ENCODE measurements at regions not wholly inside any gene's neighbourhood (a gene's known extent, or its start where the extent isn't known, plus 50 kb on each side); places are given as distances from the start of the nearest gene placed in this dataset.

- no peak for DNase-seq
- H3K27me3 ChIP-seq (ENCODE audit: low read length), result no peaks in the 10 kb centered on the region
- H3F3A ChIP-seq (ENCODE audit: low read length, unreplicated experiment), result no peaks in the 10 kb centered on the region
- H3K4me1 ChIP-seq (ENCODE audit: insufficient read depth, low read length), result peaks cover 4% of the 10 kb centered on the region; the same call in 1 of the 2 replicates
- no peaks in the 10 kb centered on the region for H3K36me3 ChIP-seq (ENCODE audit: low read depth, low read length)
- H4K20me1 ChIP-seq (ENCODE audit: low read length), result no peaks in the 10 kb centered on the region
- no peaks in the 10 kb centered on the region for H3K79me2 ChIP-seq (ENCODE audit: low read length)
- no peak for TF ChIP-seq EZH2phosphoT487 (IDR thresholded peaks at IDR 0.05; ENCODE audit: borderline replicate concordance, low read length)
- TF ChIP-seq, protein P1, sequence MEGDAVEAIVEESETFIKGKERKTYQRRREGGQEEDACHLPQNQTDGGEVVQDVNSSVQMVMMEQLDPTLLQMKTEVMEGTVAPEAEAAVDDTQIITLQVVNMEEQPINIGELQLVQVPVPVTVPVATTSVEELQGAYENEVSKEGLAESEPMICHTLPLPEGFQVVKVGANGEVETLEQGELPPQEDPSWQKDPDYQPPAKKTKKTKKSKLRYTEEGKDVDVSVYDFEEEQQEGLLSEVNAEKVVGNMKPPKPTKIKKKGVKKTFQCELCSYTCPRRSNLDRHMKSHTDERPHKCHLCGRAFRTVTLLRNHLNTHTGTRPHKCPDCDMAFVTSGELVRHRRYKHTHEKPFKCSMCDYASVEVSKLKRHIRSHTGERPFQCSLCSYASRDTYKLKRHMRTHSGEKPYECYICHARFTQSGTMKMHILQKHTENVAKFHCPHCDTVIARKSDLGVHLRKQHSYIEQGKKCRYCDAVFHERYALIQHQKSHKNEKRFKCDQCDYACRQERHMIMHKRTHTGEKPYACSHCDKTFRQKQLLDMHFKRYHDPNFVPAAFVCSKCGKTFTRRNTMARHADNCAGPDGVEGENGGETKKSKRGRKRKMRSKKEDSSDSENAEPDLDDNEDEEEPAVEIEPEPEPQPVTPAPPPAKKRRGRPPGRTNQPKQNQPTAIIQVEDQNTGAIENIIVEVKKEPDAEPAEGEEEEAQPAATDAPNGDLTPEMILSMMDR (conservative IDR thresholded peaks at IDR 0.05; ENCODE audit: low read depth, low read length), result no peak
- no peak for TF ChIP-seq EZH2 (IDR thresholded peaks at IDR 0.05; ENCODE audit: low read length, unreplicated experiment)
- no peak overlapping the region for H3K9ac ChIP-seq (ENCODE audit: low read length)
- CTCF ChIA-PET, result no interaction called here
- H3K9me2 ChIP-seq (replicated peaks; ENCODE audit: low read length), result no peaks in the 10 kb centered on the region
- BruUV-seq (replicated peaks), result no TSS peak
- intact Hi-C loops (cut with micrococcal nuclease), result no loop called here
- ATAC-seq, result no peak
- H2AFZ ChIP-seq (ENCODE audit: low read length), result no peak overlapping the region
- POLR2A ChIA-PET (ENCODE audit: unreplicated experiment), result no interaction called here
- H3K9me3 ChIP-seq (ENCODE audit: low read length), result no peaks in the 10 kb centered on the region
- no peak overlapping the region for H3K4me2 ChIP-seq (ENCODE audit: low read length)
- no peak overlapping the region for H3K27ac ChIP-seq (ENCODE audit: low read length)
- no peak overlapping the region for H3K4me3 ChIP-seq (ENCODE audit: low read length)
These were observed 67.0 kb downstream of the DNAAF9 start for GRCh38 chr20:3340443-3340842.

DNA sequence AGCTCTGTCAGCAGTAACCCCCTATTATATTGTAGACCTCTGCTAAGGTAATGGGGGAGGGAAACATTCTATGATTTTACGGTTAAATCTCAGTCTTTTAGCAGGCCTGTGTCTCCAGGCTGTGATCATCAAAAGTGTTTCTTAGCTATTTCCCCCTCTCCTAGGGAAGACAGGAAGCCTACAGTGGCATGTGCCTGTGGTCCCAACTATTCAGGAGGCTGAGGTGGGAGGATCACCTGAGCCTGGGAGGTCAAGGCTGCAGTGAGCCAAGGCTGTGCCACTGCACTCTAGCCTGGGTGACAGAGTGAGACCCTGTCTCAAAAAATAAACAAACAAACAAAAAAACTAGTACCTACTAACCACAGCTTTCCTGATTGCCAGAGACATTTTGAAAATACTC, 67.9 kb downstream of the DNAAF9 start:
- CTCF ChIA-PET, result no interaction called here
- H3K27ac ChIP-seq (ENCODE audit: low read length), result no peak overlapping the region
- POLR2A ChIA-PET (ENCODE audit: unreplicated experiment), result no interaction called here

DNA sequence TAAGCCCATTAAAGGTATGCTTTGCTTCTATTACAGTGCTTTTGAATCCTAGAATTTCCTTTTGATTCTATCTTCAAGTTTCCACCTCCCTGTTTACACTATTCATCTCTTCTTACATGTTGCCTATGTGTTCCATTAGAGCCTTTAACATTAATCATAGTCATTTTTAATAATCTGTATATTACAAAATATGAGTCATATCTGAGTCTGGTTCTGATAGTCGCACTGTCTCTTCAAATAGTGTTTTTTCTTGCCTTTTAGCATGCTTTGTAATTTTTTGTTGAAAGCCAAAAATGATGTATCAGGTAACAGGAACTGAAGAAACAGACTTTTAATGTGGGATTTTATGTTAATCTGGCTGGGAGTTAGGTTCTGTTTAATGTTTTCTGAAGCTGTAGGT, 68.4 kb downstream of the DNAAF9 start:
- no TSS peak for BruUV-seq (replicated peaks)
- intact Hi-C loops (cut with micrococcal nuclease), result no loop called here
- TF ChIP-seq, protein P1 (conservative IDR thresholded peaks at IDR 0.05; ENCODE audit: low read depth, low read length), result no peak
- TF ChIP-seq EZH2phosphoT487 (IDR thresholded peaks at IDR 0.05; ENCODE audit: borderline replicate concordance, low read length) (no peak), EZH2 (IDR thresholded peaks at IDR 0.05; ENCODE audit: low read length, unreplicated experiment) (no peak)
- Histone ChIP-seq H3K9me2 (replicated peaks; ENCODE audit: low read length) (no peaks in the 10 kb centered on the region), H3K9me3 (ENCODE audit: low read length) (no peaks in the 10 kb centered on the region), H3K27me3 (ENCODE audit: low read length) (no peaks in the 10 kb centered on the region), H3K4me3 (ENCODE audit: low read length) (no peak overlapping the region), H3K79me2 (ENCODE audit: low read length) (no peaks in the 10 kb centered on the region), H3K27ac (ENCODE audit: low read length) (no peak overlapping the region), H2AFZ (ENCODE audit: low read length) (no peak overlapping the region), H3K36me3 (ENCODE audit: low read depth, low read length) (no peaks in the 10 kb centered on the region), H3F3A (ENCODE audit: low read length, unreplicated experiment) (no peaks in the 10 kb centered on the region), H3K4me2 (ENCODE audit: low read length) (no peak overlapping the region), H4K20me1 (ENCODE audit: low read length) (no peaks in the 10 kb centered on the region), H3K9ac (ENCODE audit: low read length) (no peak overlapping the region), H3K4me1 (ENCODE audit: insufficient read depth, low read length) (peaks cover 4% of the 10 kb centered on the region; the same call in 1 of the 2 replicates)
- DNase-seq (no peak), ATAC-seq (peak; percentile 61)
- POLR2A ChIA-PET (ENCODE audit: unreplicated experiment), result no interaction called here
- CTCF ChIA-PET, result no interaction called here

More for the DNA sequence above, 67.9 kb downstream of the DNAAF9 start:
- Histone ChIP-seq H2AFZ (ENCODE audit: low read length) (no peak overlapping the region), H3K4me1 (ENCODE audit: insufficient read depth, low read length) (peaks cover 4% of the 10 kb centered on the region; the same call in 1 of the 2 replicates), H3K36me3 (ENCODE audit: low read depth, low read length) (no peaks in the 10 kb centered on the region), H4K20me1 (ENCODE audit: low read length) (no peaks in the 10 kb centered on the region), H3F3A (ENCODE audit: low read length, unreplicated experiment) (no peaks in the 10 kb centered on the region), H3K4me3 (ENCODE audit: low read length) (no peak overlapping the region), H3K9me3 (ENCODE audit: low read length) (no peaks in the 10 kb centered on the region), H3K9me2 (replicated peaks; ENCODE audit: low read length) (no peaks in the 10 kb centered on the region), H3K9ac (ENCODE audit: low read length) (no peak overlapping the region), H3K79me2 (ENCODE audit: low read length) (no peaks in the 10 kb centered on the region), H3K27me3 (ENCODE audit: low read length) (no peaks in the 10 kb centered on the region), H3K4me2 (ENCODE audit: low read length) (no peak overlapping the region)
- BruUV-seq (replicated peaks), result no TSS peak
- intact Hi-C loops (cut with micrococcal nuclease), result no loop called here
- ATAC-seq, result no peak
- DNase-seq, result no peak
- no peak for TF ChIP-seq EZH2 (IDR thresholded peaks at IDR 0.05; ENCODE audit: low read length, unreplicated experiment)
- TF ChIP-seq, protein P1 (conservative IDR thresholded peaks at IDR 0.05; ENCODE audit: low read depth, low read length), result no peak
